ENCODE measurements at regions not wholly inside any gene's neighbourhood (a gene's known extent, or its start where the extent isn't known, plus 50 kb on each side); places are given as distances from the start of the nearest gene placed in this dataset.
"Not testable (repeated sequence)": the region's sequence is repeated elsewhere in the genome, so short reads cannot be mapped to it uniquely, and the experiment has no call there.

GRCh38 chr7:136104269-136104603, 127.1 kb upstream of the MTPN start:
- DNase-seq = no peak

- DNase-seq = no peak
These were observed 126.5 kb upstream of the MTPN start for GRCh38 chr7:136103545-136104268.

- DNase-seq = no peak
These were observed 125.7 kb upstream of the MTPN start for GRCh38 chr7:136102881-136103280.

GRCh38 chr7:136092714-136093113, 115.6 kb upstream of the MTPN start:
- not testable (repeated sequence) for DNase-seq

- no peak for DNase-seq
These were observed 110.7 kb upstream of the MTPN start for GRCh38 chr7:136087881-136088280.

- peak; percentile 79 for DNase-seq
These were observed 109.6 kb upstream of the MTPN start for GRCh38 chr7:136086712-136087111.

- no peak for DNase-seq
These were observed 102.8 kb upstream of the MTPN start for GRCh38 chr7:136079934-136080333.

GRCh38 chr7:136079478-136079892, 102.3 kb upstream of the MTPN start:
- no peak for DNase-seq

GRCh38 chr7:136079066-136079465, 101.9 kb upstream of the MTPN start:
- no peak for DNase-seq

- no peak for DNase-seq
These were observed 101.5 kb upstream of the MTPN start for GRCh38 chr7:136078630-136079029.

GRCh38 chr7:136076954-136077353, 99.8 kb upstream of the MTPN start:
- no peak for DNase-seq

GRCh38 chr7:136074843-136075242, 97.7 kb upstream of the MTPN start:
- DNase-seq = no peak

- no peak for DNase-seq
These were observed 95.3 kb upstream of the MTPN start for GRCh38 chr7:136072447-136072846.

- DNase-seq = peak; percentile 18
These were observed 93.8 kb upstream of the MTPN start for GRCh38 chr7:136070736-136071505.

GRCh38 chr7:136069840-136070529, 92.8 kb upstream of the MTPN start:
- DNase-seq = no peak

GRCh38 chr7:136067277-136067676, 90.1 kb upstream of the MTPN start:
- no peak for DNase-seq

GRCh38 chr7:136066304-136067143, 89.4 kb upstream of the MTPN start:
- no peak for DNase-seq

- no peak for DNase-seq
These were observed 87.6 kb upstream of the MTPN start for GRCh38 chr7:136064627-136065237.

GRCh38 chr7:136064081-136064480, 86.9 kb upstream of the MTPN start:
- no peak for DNase-seq

- DNase-seq = no peak
These were observed 86.1 kb upstream of the MTPN start for GRCh38 chr7:136063326-136063666.

- DNase-seq = no peak
These were observed 85.6 kb upstream of the MTPN start for GRCh38 chr7:136062625-136063325.

GRCh38 chr7:136061433-136061832, 84.3 kb upstream of the MTPN start:
- DNase-seq = no peak

Measured in fibroblast of skin of right biceps (primary cell).